GM23338 (cell line): ENCODE measurements at regions not wholly inside any gene's neighbourhood (a gene's known extent, or its start where the extent isn't known, plus 50 kb on each side); places are given as distances from the start of the nearest gene placed in this dataset.

ENCODE experiments used
- ATAC-seq: fragments of 200-7000 bp; cut with Tn5 transposase; 3 replicates; pipeline ENCODE4 v1.9.1; 2020
- DNase-seq: peaks from one replicate; pipeline ENCODE4 v3.0.0-alpha.2; 2015; ENCODE audit warnings: low spot score
- H2AFZ ChIP-seq: fragments of 200-600 bp; sonication (generic); 2 replicates; pipeline ENCODE4 v1.8.0; 2016; ENCODE audit warnings: antibody characterized with exemption, mild to moderate bottlenecking, moderate library complexity
- H3F3A ChIP-seq: fragments of 200-600 bp; sonication (generic); replicated peaks from 2 replicates; pipeline ENCODE4 v1.8.0; 2017; ENCODE audit warnings: antibody characterized with exemption, mixed run types, low read depth
- H3K27ac ChIP-seq: fragments of 200-600 bp; sonication (generic); 2 replicates; pipeline ENCODE4 v1.6.1; 2016; ENCODE audit warnings: low read depth
- H3K27me3 ChIP-seq: fragments of 200-600 bp; sonication (generic); 2 replicates; pipeline ENCODE4 v1.8.0; 2016; ENCODE audit warnings: mild to moderate bottlenecking, mixed run types, moderate library complexity; ENCODE audit not compliant: insufficient read depth
- H3K36me3 ChIP-seq: fragments of 200-600 bp; sonication (generic); 2 replicates; pipeline ENCODE4 v1.8.0; 2016; ENCODE audit warnings: mild to moderate bottlenecking; ENCODE audit not compliant: insufficient read depth
- H3K4me1 ChIP-seq: fragments of 200-600 bp; sonication (generic); 2 replicates; pipeline ENCODE4 v1.8.0; 2016; ENCODE audit warnings: mild to moderate bottlenecking, moderate library complexity; ENCODE audit not compliant: insufficient read depth
- H3K4me2 ChIP-seq: fragments of 200-600 bp; sonication (generic); 2 replicates; pipeline ENCODE4 v1.7.1; 2017; ENCODE audit warnings: mixed run types
- H3K4me3 ChIP-seq: fragments of 200-600 bp; sonication (generic); 2 replicates; pipeline ENCODE4 v1.6.1; 2016; ENCODE audit warnings: mixed run types
- H3K79me2 ChIP-seq: fragments of 200-600 bp; sonication (generic); replicated peaks from 2 replicates; pipeline ENCODE4 v1.8.0; 2017; ENCODE audit warnings: mild to moderate bottlenecking; ENCODE audit not compliant: insufficient read depth
- H3K9me2 ChIP-seq: fragments of 200-600 bp; sonication (generic); 2 replicates; pipeline ENCODE4 v1.8.0; 2017; ENCODE audit not compliant: insufficient read depth
- H4K20me1 ChIP-seq: fragments of 200-600 bp; sonication (generic); replicated peaks from 2 replicates; pipeline ENCODE4 v1.8.0; 2017; ENCODE audit warnings: mild to moderate bottlenecking; ENCODE audit not compliant: insufficient read depth
- H3K27ac Mint-ChIP-seq: 2 replicates; pipeline ENCODE4 v1.8.0; 2020; ENCODE audit warnings: inconsistent platforms, mild to moderate bottlenecking, moderate library complexity, mixed read lengths
- H3K27me3 Mint-ChIP-seq: 3 replicates; pipeline ENCODE4 v1.8.0; 2022; ENCODE audit warnings: low read depth, mild to moderate bottlenecking, moderate library complexity, mixed read lengths, inconsistent platforms; ENCODE audit not compliant: insufficient read depth, poor library complexity
- H3K36me3 Mint-ChIP-seq: 3 replicates; pipeline ENCODE4 v1.8.0; 2021; ENCODE audit warnings: low read depth, mild to moderate bottlenecking, inconsistent platforms, moderate library complexity, mixed read lengths
- H3K4me1 Mint-ChIP-seq: 3 replicates; pipeline ENCODE4 v1.8.0; 2020; ENCODE audit warnings: mild to moderate bottlenecking, inconsistent platforms, mixed read lengths
- H3K4me3 Mint-ChIP-seq: 3 replicates; pipeline ENCODE4 v1.8.0; 2021; ENCODE audit warnings: moderate library complexity, mild to moderate bottlenecking, inconsistent platforms, mixed read lengths
- H3K9me3 Mint-ChIP-seq: 3 replicates; pipeline ENCODE4 v1.8.0; 2020; ENCODE audit warnings: moderate library complexity, mild to moderate bottlenecking, inconsistent platforms, mixed read lengths
- CREB1 ChIP-seq: fragments of 250-450 bp; sonication (Bioruptor Pico); IDR thresholded peaks from 2 replicates; pipeline ENCODE4 v1.5.0; 2020; ENCODE audit warnings: low read depth, mild to moderate bottlenecking, moderate library complexity
- CTCF ChIP-seq, 2 experiments: fragments of 200-600 bp in 1 of 2; sonication (generic) in 1 of 2; conservative IDR thresholded peaks; 2 replicates each; pipeline versions ENCODE4 v1.5.1 to v1.6.1; 2016 to 2017; ENCODE audit warnings: antibody characterized with exemption in 2 of 2, low read depth in 2 of 2, mild to moderate bottlenecking in 2 of 2, moderate library complexity in 1 of 2
- EZH2phosphoT487 ChIP-seq: fragments of 200-600 bp; sonication (generic); IDR thresholded peaks from one replicate; pipeline ENCODE4 v1.8.1; 2018; ENCODE audit warnings: antibody characterized with exemption; ENCODE audit not compliant: unreplicated experiment
- JUNB ChIP-seq: IDR thresholded peaks from one replicate; pipeline ENCODE4 v1.6.1; 2016; ENCODE audit warnings: antibody characterized with exemption; ENCODE audit not compliant: unreplicated experiment
- NANOG ChIP-seq: IDR thresholded peaks from 2 replicates; pipeline ENCODE4 v1.6.1; 2016; ENCODE audit warnings: antibody characterized with exemption, borderline replicate concordance
- POLR2AphosphoS5 ChIP-seq: IDR thresholded peaks from 2 replicates; pipeline ENCODE4 v1.6.1; 2016; ENCODE audit warnings: antibody characterized with exemption, low read depth
- STAT1 ChIP-seq: IDR thresholded peaks from one replicate; pipeline ENCODE4 v1.6.1; 2016; ENCODE audit warnings: antibody characterized with exemption; ENCODE audit not compliant: unreplicated experiment
- ZNF331 ChIP-seq: fragments of 250-450 bp; sonication (Bioruptor Pico); IDR thresholded peaks from 2 replicates; pipeline ENCODE4 v1.5.0; 2020; ENCODE audit warnings: low read depth, mild to moderate bottlenecking, moderate library complexity
- TF ChIP-seq, protein P1 (sequence below): IDR thresholded peaks from one replicate; pipeline ENCODE4 v1.6.1; 2018; ENCODE audit warnings: antibody characterized with exemption; ENCODE audit not compliant: unreplicated experiment

DNA sequence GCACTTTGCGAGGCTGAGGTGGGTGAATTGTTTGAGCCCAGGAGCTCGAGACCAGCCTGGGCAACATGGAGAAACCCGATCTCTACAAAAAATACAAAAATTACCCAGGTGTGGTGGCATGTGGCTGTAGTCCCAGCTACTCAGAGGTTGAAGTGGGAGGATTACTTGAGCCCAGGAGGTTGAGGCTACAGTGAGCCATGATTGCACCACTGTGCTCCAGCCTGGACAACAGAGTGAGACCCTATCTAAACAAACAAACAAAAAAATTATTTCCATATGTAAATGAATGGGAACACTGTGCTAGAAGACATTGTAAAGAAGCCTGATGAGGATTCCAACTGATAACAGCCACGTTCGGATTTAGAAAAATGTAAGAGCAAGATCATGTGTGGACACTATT is 154.2 kb downstream of the ZFP64 start:
- peaks cover 9% of the 10 kb centered on the region; the same call in 2 of the 3 replicates for H3K4me1 Mint-ChIP-seq
- TF ChIP-seq, protein P1, sequence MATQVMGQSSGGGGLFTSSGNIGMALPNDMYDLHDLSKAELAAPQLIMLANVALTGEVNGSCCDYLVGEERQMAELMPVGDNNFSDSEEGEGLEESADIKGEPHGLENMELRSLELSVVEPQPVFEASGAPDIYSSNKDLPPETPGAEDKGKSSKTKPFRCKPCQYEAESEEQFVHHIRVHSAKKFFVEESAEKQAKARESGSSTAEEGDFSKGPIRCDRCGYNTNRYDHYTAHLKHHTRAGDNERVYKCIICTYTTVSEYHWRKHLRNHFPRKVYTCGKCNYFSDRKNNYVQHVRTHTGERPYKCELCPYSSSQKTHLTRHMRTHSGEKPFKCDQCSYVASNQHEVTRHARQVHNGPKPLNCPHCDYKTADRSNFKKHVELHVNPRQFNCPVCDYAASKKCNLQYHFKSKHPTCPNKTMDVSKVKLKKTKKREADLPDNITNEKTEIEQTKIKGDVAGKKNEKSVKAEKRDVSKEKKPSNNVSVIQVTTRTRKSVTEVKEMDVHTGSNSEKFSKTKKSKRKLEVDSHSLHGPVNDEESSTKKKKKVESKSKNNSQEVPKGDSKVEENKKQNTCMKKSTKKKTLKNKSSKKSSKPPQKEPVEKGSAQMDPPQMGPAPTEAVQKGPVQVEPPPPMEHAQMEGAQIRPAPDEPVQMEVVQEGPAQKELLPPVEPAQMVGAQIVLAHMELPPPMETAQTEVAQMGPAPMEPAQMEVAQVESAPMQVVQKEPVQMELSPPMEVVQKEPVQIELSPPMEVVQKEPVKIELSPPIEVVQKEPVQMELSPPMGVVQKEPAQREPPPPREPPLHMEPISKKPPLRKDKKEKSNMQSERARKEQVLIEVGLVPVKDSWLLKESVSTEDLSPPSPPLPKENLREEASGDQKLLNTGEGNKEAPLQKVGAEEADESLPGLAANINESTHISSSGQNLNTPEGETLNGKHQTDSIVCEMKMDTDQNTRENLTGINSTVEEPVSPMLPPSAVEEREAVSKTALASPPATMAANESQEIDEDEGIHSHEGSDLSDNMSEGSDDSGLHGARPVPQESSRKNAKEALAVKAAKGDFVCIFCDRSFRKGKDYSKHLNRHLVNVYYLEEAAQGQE: no peak
- TF ChIP-seq POLR2AphosphoS5 (no peak), JUNB (no peak)
- no peaks in the 10 kb centered on the region for H3K9me2 ChIP-seq
- ATAC-seq (no peak), DNase-seq (no peak)
- H3K4me2 ChIP-seq: no peak overlapping the region
- no peak overlapping the region for H3K27ac Mint-ChIP-seq
- H3K4me3 Mint-ChIP-seq: no peak overlapping the region
- no peaks in the 10 kb centered on the region for H3K27me3 ChIP-seq
- H3K9me3 Mint-ChIP-seq: no peaks in the 10 kb centered on the region
- H2AFZ ChIP-seq: no peak overlapping the region
- H4K20me1 ChIP-seq: no peaks in the 10 kb centered on the region
- no peaks in the 10 kb centered on the region for H3K79me2 ChIP-seq
- H3K27ac ChIP-seq: no peak overlapping the region
- no peak overlapping the region for H3K4me3 ChIP-seq
- H3K36me3 Mint-ChIP-seq: no peaks in the 10 kb centered on the region
- H3F3A ChIP-seq: no peaks in the 10 kb centered on the region
- 0 out of 2 replicates have a peak, but pooled peaks cover 4% of the 10 kb centered on the region for H3K4me1 ChIP-seq
- peaks cover 2% of the 10 kb centered on the region for H3K27me3 Mint-ChIP-seq
- no peaks in the 10 kb centered on the region for H3K36me3 ChIP-seq

- Histone ChIP-seq H3K27me3 (no peaks in the 10 kb centered on the region), H3K36me3 (no peaks in the 10 kb centered on the region), H3K9me2 (no peaks in the 10 kb centered on the region), H4K20me1 (no peaks in the 10 kb centered on the region), H3K4me1 (0 out of 2 replicates have a peak, but pooled peaks cover 8% of the 10 kb centered on the region), H3K4me3 (no peak overlapping the region), H2AFZ (no peak overlapping the region), H3K79me2 (no peaks in the 10 kb centered on the region), H3F3A (no peaks in the 10 kb centered on the region), H3K27ac (no peak overlapping the region), H3K4me2 (no peak overlapping the region)
- Mint-ChIP-seq H3K4me1 (peaks cover 21% of the 10 kb centered on the region), H3K27ac (no peak overlapping the region), H3K9me3 (no peaks in the 10 kb centered on the region), H3K4me3 (no peak overlapping the region), H3K36me3 (no peaks in the 10 kb centered on the region), H3K27me3 (peaks cover 4% of the 10 kb centered on the region)
- ATAC-seq (no peak), DNase-seq (no peak)
- TF ChIP-seq STAT1: no peak
- TF ChIP-seq CTCF (conservative IDR thresholded peaks at IDR 0.05; ENCODE audit: low read depth in 2 of 2): no peak
- TF ChIP-seq NANOG: no peak
- TF ChIP-seq ZNF331 (CRISPR knock-in tag): no peak
- no peak for TF ChIP-seq EZH2phosphoT487
- TF ChIP-seq CREB1 (CRISPR knock-in tag): no peak
Observed at GRCh38 chr20:52035977-52036376, 155.6 kb downstream of the ZFP64 start.
